ES-I3 (cell line): ENCODE measurements at regions not wholly inside any gene's neighbourhood (a gene's known extent, or its start where the extent isn't known, plus 50 kb on each side); places are given as distances from the start of the nearest gene placed in this dataset.

Experiments used
- H3K36me3 ChIP-seq: 2 replicates; pipeline ENCODE4 v1.6.1; 2013; ENCODE audit warnings: mild to moderate bottlenecking, low read length, control low read depth, moderate library complexity; ENCODE audit not compliant: insufficient read depth
- H3K4me1 ChIP-seq: 2 replicates; pipeline ENCODE4 v1.6.1; 2013; ENCODE audit warnings: mild to moderate bottlenecking, control low read depth, low read length; ENCODE audit not compliant: insufficient read depth
- H3K9ac ChIP-seq: 2 replicates; pipeline ENCODE4 v1.6.1; 2013; ENCODE audit warnings: low read depth, mild to moderate bottlenecking, low read length, moderate library complexity
- H3K9me3 ChIP-seq: 2 replicates; pipeline ENCODE4 v1.6.1; 2013; ENCODE audit warnings: mild to moderate bottlenecking, low read length, moderate library complexity; ENCODE audit not compliant: control insufficient read depth, insufficient read depth

- Histone ChIP-seq H3K9ac (no peak overlapping the region), H3K36me3 (no peaks in the 10 kb centered on the region), H3K4me1 (peaks cover 18% of the 10 kb centered on the region; the same call in 1 of the 2 replicates), H3K9me3 (no peaks in the 10 kb centered on the region)
These were observed 52.3 kb upstream of the TBCA start for GRCh38 chr5:77828445-77828844.
